Right cardiac atrium (tissue), 5 donors: ENCODE measurements at regions not wholly inside any gene's neighbourhood (a gene's known extent, or its start where the extent isn't known, plus 50 kb on each side); places are given as distances from the start of the nearest gene placed in this dataset.
A peak's percentile ranks its signal among the peaks of the same experiment; 100 is the strongest.

Experiments used
- ATAC-seq, 2 donors: fragments of 200-7000 bp; cut with Tn5 transposase; one replicate each; pipeline versions ENCODE4 v1.8.0 to v1.9.1; 2020; ENCODE audit warnings: moderate library complexity in 2 of 2, mild to moderate bottlenecking in 1 of 2
- DNase-seq, 3 donors: peaks; one replicate each; pipeline ENCODE4 v3.0.0-alpha.2; 2020
- H3K27ac ChIP-seq: one replicate; pipeline ENCODE4 v1.5.1; 2013; ENCODE audit warnings: mild to moderate bottlenecking, low read length, control low read depth, moderate library complexity
- H3K27me3 ChIP-seq: one replicate; pipeline ENCODE4 v1.6.1; 2013; ENCODE audit not compliant: control insufficient read depth, insufficient read depth
- H3K4me1 ChIP-seq: one replicate; pipeline ENCODE4 v1.6.1; 2013; ENCODE audit warnings: low read length; ENCODE audit not compliant: control insufficient read depth, insufficient read depth
- H3K4me3 ChIP-seq: one replicate; pipeline ENCODE4 v1.5.1; 2013; ENCODE audit warnings: low read length, control low read depth
- H3K9me3 ChIP-seq: one replicate; pipeline ENCODE4 v1.6.1; 2013; ENCODE audit warnings: low read length; ENCODE audit not compliant: control insufficient read depth
- WGBS: extraction: QIAGEN DNeasy Blood & Tissue Kit; methylation state at CpG from one replicate; pipeline ENCODE4 v1.1.7; 2013; 5-methylcytosine and 5-hydroxymethylcytosine counted together
- intact Hi-C, 4 donors: fragments of 100-400 bp; cut with DNase I; formaldehyde crosslinking; loops; one replicate each; pipeline versions ENCODE4 v1.11.0 to v1.14.0; 2022 to 2023
- donor health status: healthy with polysubstance abuse.
- donor health status: DM: no; HTN: yes; CAD: no.
- donor health status: DM: no; HTN: no; CAD: no.
- donor health status: DM: no; HTN: yes; CAD: no; lungs with severe emphysema.
- donor health status: DM: yes; HTN: yes; CAD: no.

DNA sequence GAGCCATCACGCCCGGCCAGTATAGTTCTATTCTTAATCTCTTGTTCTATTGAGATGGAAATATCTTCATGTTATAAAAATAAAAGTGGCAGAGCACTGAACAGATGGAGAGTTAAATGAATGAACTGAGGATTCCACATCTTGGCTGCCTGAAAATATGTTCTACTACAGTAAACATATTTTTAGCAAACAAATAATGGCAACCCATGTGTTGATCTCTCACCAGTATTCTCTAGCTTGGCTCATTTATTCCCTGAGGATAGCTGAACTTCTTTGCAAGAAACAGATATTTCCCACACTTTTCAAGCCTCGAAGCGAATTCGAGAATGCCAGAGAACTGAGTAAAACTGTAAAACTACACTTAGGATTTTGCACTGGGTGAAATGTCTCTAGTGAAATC, 58.9 kb downstream of the DIRAS3 start:
- no peak overlapping the region for H3K4me3 ChIP-seq
- intact Hi-C loops: no loop called here
- H3K4me1 ChIP-seq: no peaks in the 10 kb centered on the region
- no peaks in the 10 kb centered on the region for H3K27me3 ChIP-seq
- ATAC-seq (no peak), DNase-seq (no peak)
- no peak overlapping the region for H3K27ac ChIP-seq
- H3K9me3 ChIP-seq: no peaks in the 10 kb centered on the region
- 81% methylated on average over 5 of the region's 5 CpGs for WGBS

DNA sequence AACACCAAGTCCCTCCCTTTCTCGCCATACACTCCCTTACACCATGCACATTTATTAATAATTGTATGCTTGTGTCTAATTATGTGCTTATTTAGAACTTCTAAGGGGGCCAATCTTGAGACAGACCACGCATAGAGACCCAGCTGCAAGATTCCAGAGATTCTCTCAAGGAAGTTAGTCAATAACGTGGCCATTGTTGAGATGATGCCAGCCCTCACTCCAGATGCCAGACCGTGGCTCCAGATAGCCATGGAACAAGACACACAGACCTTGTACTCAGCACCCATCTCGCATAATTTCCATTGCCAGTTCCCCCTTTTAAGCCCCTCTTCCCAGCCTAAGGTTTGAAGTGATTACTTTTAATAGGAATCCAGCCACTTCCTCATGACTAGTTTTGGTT, 62.4 kb downstream of the DIRAS3 start:
- Histone ChIP-seq H3K27me3 (no peaks in the 10 kb centered on the region), H3K27ac (no peak overlapping the region), H3K4me1 (no peaks in the 10 kb centered on the region), H3K4me3 (no peak overlapping the region), H3K9me3 (no peaks in the 10 kb centered on the region)
- DNase-seq (no peak), ATAC-seq (no peak)
- 83% methylated on average over 5 of the region's 5 CpGs for WGBS
- intact Hi-C loops: no loop called here

DNA sequence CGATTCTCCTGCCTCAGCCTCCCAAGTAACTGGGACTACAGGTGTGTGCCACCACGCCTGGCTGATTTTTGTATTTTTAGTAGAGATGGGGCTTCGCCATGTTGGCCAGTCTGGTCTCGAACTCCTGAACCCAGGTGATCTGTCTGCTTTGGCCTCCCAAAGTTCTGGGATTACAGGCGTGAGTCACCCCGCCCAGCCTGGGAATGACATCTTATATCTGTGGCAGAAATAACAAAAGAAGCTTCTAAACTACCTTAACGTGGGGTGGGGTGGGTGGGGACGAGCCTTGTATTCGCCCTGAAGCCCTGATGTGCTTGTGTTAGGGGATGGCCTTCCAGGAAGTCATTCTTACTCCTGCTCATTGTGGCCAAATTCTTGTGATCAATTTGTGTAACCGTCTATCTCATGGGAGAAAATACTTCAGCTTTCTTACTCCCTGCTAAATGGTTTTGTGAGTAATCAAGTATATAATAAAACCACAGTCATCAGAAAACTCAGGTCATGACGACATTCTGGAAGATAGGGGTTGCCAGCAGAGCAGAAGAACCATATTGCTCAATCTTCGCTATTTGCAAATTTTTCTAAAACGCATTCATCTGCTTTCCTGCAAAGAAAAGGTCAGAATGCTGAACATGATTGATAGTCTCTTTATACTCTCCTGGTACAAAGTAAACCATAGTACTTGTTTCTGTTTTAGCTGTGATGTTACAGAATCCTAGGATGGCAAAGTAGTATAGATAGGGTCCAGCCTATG, 63.2 kb downstream of the DIRAS3 start:
- no peaks in the 10 kb centered on the region for H3K4me1 ChIP-seq
- H3K27ac ChIP-seq: no peak overlapping the region
- DNase-seq (no peak), ATAC-seq (no peak)
- H3K9me3 ChIP-seq: no peaks in the 10 kb centered on the region
- intact Hi-C loops: no loop called here
- WGBS: 85% methylated on average over 13 of the region's 13 CpGs
- no peaks in the 10 kb centered on the region for H3K27me3 ChIP-seq
- no peak overlapping the region for H3K4me3 ChIP-seq

DNA sequence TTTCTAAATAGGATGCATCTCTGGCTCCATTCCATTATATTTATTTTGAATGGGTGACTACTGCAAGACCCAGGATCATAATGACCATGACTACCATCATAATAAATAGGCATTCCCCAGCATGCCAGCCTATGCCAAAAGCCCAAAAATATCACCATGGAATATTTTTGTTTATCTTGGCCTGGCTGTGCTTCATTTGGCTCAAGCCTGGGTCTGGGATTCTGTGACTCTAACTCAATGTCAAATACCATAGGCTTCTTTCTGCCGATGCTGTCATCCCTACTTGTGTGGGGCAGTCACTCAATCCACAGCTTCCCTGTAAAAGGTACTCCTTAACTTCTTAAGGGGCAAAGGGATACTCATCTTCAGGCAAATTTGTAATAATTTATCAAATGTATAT, 66.6 kb downstream of the DIRAS3 start:
- Histone ChIP-seq H3K4me3 (no peak overlapping the region), H3K4me1 (no peaks in the 10 kb centered on the region), H3K27ac (no peak overlapping the region), H3K27me3 (no peaks in the 10 kb centered on the region), H3K9me3 (no peaks in the 10 kb centered on the region)
- no peak for DNase-seq
- intact Hi-C loops: no loop called here
- WGBS: 50% methylated on average over 1 of the region's 1 CpG
- ATAC-seq: peak in 1 of 2 donors; percentile 40

DNA sequence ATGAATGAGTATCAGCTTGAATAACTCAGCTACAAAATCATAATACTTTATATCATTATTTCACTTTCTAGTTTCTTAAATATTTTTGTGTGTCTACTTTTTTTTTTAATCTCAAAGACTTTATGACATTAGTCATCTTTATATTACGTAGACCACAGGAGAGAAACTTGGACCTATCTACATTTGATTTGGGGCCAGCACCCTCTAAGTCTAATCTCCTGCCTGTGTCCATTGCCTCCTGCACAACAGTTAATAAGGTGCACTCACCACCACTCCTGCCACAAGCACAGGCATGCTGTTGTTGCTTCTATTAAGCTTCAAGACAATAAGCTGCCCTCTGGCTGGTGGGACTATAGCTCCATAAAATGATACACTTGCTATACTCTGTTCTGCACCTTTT, 70.4 kb downstream of the DIRAS3 start:
- H3K9me3 ChIP-seq: no peaks in the 10 kb centered on the region
- intact Hi-C loops: no loop called here
- ATAC-seq (no peak), DNase-seq (no peak)
- WGBS: 74% methylated on average over 1 of the region's 1 CpG
- no peaks in the 10 kb centered on the region for H3K4me1 ChIP-seq
- no peak overlapping the region for H3K27ac ChIP-seq
- no peaks in the 10 kb centered on the region for H3K27me3 ChIP-seq
- no peak overlapping the region for H3K4me3 ChIP-seq

DNA sequence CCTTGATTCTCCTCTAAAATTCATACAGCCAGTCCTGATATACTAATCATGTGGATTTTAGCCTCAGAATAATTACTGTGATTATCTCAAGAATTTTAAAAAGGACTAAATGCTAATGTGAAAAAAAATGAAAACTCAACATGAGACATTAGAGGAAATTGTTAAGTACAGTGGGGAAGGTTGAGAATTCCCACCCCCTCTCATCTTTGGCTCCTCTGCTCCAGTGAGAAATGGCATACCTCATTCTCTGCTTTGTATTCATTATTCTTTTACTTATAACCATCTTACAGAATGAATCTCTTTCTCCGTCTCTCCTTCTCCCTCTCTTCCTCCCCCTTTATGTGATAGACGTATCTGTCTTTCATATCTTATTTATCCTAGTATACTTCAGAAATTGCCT, 70.9 kb downstream of the DIRAS3 start:
- H3K27me3 ChIP-seq: no peaks in the 10 kb centered on the region
- H3K4me1 ChIP-seq: no peaks in the 10 kb centered on the region
- H3K27ac ChIP-seq: no peak overlapping the region
- 68% methylated on average over 2 of the region's 2 CpGs for WGBS
- intact Hi-C loops: no loop called here
- ATAC-seq: no peak
- H3K9me3 ChIP-seq: no peaks in the 10 kb centered on the region
- no peak overlapping the region for H3K4me3 ChIP-seq
- DNase-seq: no peak

DNA sequence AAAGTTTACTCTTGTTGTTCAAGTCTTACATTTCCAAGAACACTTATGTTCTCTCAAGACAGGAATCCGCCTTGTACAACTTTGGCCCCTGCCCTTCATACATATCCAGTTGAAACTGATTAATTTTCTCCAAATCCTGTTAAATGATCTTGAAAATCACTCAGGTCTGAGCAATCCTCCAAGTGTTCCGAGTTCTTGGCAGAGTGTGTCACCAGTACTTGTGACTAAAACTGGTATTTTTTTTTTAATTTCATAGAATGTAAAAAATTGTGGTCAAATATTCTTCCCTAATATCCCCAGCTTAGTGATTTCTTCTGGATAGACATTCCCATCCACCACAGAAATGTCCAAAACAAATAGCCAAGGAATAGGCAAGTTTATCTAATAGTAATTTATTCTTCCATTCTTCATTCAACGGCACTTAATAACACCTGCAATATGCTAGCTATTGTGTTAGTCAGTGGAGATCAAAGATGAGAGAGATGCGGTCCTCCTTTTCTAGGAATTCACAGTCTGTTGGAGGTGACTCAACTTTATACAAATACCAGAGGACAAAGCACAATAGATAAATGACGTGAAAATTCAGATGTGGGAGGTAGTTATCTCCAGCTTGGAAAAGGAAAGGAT, 71.4 kb downstream of the DIRAS3 start:
- no peak overlapping the region for H3K4me3 ChIP-seq
- H3K27ac ChIP-seq: no peak overlapping the region
- DNase-seq: no peak
- intact Hi-C loops: no loop called here
- H3K4me1 ChIP-seq: no peaks in the 10 kb centered on the region
- no peak for ATAC-seq
- H3K9me3 ChIP-seq: no peaks in the 10 kb centered on the region
- 60% methylated on average over 5 of the region's 5 CpGs for WGBS
- no peaks in the 10 kb centered on the region for H3K27me3 ChIP-seq

DNA sequence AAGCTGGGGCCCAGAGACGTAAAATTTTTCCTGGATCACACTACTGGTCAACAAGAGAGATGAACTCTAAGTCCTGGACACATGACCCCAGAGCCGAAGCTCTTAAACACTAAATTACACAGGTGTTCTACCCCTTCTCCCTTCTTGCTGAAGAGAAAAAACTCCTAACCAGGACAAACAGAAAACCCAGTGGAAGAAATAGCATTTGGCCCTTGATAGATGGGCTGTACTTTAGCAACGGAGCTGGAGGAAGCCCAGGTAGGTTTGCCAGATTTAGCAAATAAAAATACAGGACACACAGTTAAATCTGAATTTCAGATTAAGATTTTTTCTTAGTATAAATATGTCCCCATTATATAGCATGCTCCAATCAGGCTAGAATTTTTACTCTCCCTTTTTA, 72.7 kb downstream of the DIRAS3 start:
- Histone ChIP-seq H3K27me3 (no peaks in the 10 kb centered on the region), H3K4me1 (no peaks in the 10 kb centered on the region), H3K27ac (no peak overlapping the region), H3K9me3 (no peaks in the 10 kb centered on the region), H3K4me3 (no peak overlapping the region)
- ATAC-seq (no peak), DNase-seq (no peak)
- WGBS: 55% methylated on average over 3 of the region's 3 CpGs
- intact Hi-C loops: no loop called here

DNA sequence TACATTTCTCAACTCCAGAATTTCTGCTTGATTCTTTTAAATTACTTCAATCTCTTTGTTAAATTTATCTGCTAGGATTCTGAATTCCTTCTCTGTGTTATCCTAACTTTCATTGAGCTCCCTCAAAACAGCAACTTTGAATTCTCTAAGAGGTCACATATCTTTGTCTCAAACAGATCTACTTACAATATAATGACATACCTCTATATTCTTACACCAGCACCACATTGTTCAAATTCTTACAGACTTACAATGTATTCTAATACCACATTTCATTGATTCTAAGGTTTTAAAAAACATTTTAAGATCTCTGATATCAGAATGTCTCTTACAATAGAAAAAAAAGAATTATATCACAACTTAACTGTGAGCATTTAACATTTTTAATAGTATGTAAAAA, 77.4 kb downstream of the DIRAS3 start:
- Histone ChIP-seq H3K27ac (no peak overlapping the region), H3K4me3 (no peak overlapping the region), H3K27me3 (no peaks in the 10 kb centered on the region), H3K9me3 (no peaks in the 10 kb centered on the region), H3K4me1 (no peaks in the 10 kb centered on the region)
- intact Hi-C loops: no loop called here
- DNase-seq: no peak
- ATAC-seq: no peak

DNA sequence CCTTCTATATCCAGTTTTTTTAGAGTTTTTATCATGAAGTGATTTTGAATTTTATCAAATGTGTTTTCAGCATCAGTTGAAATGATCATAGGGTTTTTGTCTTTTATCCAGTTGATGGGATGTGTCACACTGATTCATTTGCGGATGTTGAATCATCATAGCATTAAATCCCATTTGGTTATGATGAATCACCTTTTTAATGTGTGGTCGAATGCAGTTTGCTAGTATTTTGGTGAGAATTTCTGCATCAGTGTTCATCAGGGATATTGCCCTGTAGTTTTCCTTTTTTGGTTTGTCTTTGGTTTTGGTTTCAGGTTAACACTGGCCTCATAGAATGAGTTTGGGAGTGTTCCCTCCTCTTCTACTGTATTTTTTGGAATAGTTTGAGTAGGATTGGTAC, 80.3 kb downstream of the DIRAS3 start:
- Histone ChIP-seq H3K4me3 (no peak overlapping the region), H3K9me3 (no peaks in the 10 kb centered on the region), H3K27me3 (no peaks in the 10 kb centered on the region), H3K27ac (no peak overlapping the region), H3K4me1 (no peaks in the 10 kb centered on the region)
- ATAC-seq (no peak), DNase-seq (no peak)
- intact Hi-C loops: no loop called here
- 77% methylated on average over 2 of the region's 2 CpGs for WGBS

DNA sequence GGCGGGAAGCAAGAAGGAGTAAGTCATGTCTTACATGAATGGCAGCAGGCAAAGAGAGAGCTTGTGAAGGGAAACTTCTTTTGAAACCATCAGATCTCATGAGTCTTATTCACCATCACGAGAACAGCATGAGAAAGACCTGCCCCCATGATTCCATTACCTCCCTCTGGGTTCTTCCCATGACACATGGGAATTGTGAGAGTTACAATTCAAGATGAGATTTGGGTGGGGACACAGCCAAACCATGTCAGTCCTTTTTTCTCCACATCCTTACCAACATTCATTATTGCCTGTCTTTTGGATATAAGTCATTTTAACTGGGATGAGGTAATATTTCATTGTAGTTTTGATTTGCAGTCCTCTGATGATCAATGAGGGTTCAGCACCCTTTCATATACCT, 81.0 kb downstream of the DIRAS3 start:
- Histone ChIP-seq H3K27me3 (no peaks in the 10 kb centered on the region), H3K9me3 (no peaks in the 10 kb centered on the region), H3K4me3 (no peak overlapping the region), H3K4me1 (no peaks in the 10 kb centered on the region), H3K27ac (no peak overlapping the region)
- ATAC-seq: no peak
- no peak for DNase-seq
- 88% methylated on average over 2 of the region's 2 CpGs for WGBS
- intact Hi-C loops: no loop called here

DNA sequence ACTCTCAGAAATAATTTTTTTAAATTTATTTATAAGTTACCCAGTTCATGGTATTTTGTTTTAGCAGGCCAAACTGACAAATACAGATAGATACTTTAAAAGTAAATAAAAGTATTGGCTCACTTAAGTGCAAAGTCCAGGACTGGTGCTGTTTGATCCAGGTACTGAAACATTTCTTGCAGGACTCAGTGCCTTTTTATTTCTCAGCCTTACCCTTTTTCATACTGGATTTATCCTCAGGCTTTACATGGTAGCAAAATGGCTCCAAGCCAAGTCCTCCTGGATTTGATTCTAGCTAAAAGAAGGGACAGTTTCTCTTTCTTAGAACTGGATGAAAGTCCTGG, 83.8 kb downstream of the DIRAS3 start:
- DNase-seq: no peak

More for the DNA sequence above, 83.8 kb downstream of the DIRAS3 start:
- Histone ChIP-seq H3K4me3 (no peak overlapping the region), H3K4me1 (no peaks in the 10 kb centered on the region), H3K9me3 (no peaks in the 10 kb centered on the region), H3K27ac (no peak overlapping the region), H3K27me3 (no peaks in the 10 kb centered on the region)
- intact Hi-C loops: no loop called here
- no peak for ATAC-seq
